SHP77 treated with DMSO at 0.1 percent for 48 hours (cell line): ENCODE measurements at regions not wholly inside any gene's neighbourhood (a gene's known extent, or its start where the extent isn't known, plus 50 kb on each side); places are given as distances from the start of the nearest gene placed in this dataset.

Source experiments
- DNase-seq: peaks from one replicate; lab custom pipeline; 2025; lab: John Stamatoyannopoulos, UW

DNA sequence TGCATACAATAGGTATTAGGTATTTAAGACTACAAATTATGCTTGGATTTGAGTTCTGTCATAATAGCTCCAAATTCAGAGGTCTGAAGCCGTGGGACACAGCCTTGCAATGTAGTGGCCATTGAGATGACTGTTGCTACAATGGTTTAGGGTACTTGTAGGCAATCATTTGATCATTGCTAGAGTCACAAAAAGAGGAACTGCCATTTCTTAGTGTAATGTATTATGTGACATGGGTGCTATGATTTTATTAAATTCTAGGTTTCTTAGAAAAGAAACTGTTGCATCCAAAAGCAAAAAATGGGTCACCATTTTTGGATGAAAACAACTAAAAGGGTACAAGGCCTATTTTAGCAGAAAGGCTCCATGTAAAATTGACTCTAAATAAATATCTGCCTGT is 129.9 kb upstream of the ZNF644 start:
- no peak for DNase-seq

DNA sequence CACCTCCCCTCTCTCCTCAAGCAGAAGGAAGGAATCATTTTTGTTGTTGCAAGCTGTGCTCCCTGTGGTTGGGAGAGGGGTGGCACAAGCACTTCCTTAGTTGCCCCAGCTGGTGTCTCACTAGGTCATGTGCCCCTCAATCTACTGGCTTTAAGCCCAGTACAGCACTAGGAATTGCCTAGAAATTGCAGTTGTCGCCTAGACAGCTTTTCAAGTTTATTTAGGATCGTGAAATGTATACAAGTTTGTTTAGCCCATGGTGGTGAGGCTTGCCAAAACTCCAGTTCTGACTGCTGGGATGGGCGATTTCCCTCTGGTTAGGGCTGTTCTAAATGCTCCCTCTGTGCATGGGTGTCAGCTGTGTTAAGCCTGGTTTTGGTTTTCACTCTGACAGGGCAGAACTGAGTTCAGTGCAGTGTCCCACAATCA is 126.8 kb upstream of the ZNF644 start:
- no peak for DNase-seq

DNA sequence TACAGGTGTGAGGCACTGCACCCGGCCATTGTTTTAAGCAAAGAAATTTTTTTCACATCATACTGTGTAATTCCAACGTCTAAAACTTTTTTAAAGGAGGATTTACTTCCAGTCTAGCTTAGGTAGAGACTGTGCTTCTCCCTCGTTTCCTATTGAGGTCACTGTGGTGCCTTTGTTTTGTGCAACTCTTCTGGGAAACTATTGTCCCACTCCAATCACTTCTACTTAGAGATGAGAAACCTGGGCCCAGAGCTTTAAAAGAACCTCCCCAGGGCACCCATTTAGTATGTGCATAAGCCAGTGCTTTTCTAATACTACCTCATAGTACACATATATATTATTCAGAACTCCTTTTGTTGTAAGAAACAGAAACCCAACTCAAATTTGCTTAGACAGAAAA is 120.0 kb upstream of the ZNF644 start:
- DNase-seq: no peak

DNA sequence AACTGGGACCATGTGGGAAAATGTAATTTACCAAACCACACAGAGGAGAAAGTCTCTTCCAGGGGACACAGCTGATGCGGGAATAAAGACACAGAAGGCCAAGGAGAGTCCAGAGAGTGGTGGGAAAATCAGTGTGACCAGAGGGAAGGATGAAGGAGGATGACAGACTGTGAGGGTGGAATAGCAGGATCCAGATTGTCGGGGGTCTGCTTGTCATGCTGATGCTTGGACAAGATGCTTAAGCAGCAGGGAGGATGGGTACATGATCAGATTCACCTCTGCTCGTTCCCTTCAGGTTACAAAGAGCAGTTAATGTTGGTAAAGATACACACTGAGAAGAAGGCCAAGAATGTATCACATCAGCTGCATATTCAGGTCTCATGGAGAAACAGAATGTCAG is 117.1 kb upstream of the ZNF644 start:
- no peak for DNase-seq

DNA sequence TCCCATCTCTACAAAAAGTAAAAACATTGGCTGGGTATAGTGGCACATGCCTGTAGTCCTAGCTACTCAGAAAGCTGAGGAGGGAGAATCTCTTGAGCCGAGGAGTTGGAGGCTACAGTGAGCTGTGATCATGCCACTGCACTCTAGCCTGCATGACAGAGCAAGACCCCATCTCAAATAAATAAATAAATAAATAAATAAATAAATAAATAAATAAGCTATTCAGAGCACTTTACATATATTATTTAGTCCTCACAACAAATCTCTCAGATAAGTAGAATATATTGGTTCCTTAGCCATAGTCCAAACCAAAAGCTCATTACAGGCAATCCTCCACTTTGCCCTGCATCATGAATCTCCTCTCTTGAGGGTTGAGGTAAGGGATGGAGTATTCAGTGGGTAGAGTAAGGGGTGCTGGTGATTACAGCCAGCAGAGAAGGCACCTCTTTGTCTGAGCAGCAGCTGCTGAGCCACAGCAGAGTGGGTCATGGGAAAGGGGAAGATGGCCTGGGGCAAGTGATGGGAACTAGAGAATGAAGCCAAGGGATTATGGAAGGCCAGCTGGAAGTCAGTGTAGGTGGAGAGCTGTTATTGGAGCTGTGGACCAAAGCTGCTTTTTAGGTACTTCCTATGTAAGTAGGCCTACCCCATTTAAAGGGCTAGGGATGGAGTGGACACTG is 115.5 kb upstream of the ZNF644 start:
- DNase-seq: no peak

DNA sequence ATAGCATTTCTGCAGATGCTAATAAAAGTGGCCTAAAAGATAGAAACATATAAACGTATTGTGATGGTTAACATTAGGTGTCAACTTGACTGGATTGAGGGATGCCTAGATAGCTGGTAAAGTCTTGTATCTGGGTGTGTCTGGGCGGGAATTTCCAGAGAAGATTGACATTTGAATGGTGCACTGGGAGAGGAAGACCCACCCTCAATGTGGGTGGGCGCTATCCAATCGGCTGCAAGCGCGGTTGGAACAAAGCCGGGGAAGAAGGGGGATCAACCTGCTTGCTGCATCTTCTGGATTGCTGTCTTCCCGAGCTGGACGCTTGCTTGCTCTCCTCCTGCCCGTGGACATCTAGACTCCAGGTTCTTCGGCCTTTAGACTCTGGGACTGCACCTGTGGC is 114.0 kb upstream of the ZNF644 start:
- no peak for DNase-seq

DNA sequence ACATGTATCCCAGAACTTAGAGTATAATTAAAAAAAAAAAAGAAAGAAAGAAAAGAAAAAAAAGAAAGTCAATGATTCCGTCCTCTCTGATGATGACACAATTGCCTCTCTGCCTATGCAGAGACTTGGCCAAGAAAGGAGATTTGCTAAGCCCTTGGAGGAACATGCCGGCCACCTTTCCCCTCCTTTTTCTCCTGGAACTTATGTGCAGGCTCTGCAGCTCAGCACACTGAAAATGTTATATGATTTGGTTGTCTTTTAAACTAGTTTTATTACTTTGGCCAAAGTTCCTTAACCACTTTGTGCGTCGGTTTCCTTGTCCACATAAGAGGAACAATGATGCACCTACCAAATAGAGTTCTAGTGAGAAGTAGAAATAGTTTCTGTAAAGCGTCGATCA is 111.4 kb upstream of the ZNF644 start:
- DNase-seq: no peak

DNA sequence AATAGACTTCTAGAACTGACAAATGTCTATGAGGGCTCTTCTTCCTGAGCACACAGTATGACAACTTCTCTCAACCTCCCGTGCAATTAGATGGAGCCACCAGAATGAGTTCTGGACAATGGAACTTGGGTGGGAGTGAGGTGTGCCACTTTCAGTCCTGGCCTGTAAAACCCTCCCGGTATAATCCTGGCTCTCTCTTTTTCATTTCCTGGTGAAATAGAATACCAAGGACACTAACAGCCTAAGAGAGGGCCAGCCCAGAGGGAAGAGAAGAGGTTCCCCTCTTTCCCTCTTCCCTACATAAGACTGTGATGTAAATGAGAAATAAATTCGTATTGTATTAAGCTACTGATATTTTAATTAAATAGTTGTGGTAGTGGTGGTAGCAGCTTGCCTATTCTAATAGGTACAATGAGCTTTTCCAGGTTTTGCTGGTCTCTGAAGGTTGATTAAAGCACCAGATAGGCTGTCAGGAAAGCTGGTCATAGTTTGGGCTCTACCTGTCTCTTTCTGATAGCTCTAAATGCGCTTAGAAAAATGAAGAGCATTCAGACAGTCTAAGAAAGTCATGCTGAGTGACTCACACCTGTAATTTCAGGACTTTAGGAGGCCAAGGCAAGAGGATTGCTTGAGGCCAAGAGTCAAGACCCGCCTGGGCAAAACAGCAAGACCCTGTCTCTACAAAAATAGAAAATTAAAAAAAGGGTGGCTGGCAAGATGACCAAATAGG is 108.6 kb upstream of the ZNF644 start:
- no peak for DNase-seq

DNA sequence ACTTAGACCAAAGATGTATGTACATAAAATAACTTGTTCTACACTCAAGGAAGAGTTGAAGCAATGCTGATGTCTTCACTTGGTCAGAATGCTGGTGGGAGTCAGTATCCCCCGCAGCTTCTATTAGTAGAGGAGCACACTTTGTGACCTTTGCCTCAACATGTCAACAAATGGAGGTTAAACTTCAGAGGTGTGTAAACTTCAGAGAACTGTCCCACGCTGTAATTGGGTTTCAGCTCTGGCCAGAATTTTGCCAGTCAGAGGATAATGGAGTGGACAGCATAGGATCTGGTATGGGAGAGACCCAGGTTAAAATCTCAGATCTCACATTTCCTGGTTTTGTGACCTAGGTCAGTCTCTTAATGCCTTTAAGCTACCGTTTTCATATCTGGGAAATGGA is 107.6 kb upstream of the ZNF644 start:
- DNase-seq: no peak

DNA sequence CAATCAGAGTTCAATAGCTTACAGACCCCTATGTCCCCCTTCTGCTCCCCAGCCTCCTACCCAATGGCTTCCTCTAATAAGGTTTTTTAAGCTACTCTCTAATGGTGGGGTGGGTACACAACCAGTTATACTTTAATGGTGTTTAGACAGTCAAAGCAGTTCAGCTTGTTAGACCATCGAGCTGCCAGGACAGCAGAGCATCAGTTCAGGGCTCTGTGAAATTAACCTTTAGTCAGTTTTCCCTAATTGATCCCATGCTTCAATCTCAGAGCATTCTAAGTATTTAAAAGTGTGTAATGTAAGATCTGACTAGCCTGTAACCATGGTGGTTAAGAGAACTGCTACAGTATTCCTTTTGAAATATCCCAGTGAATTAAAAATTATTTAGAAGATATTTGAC is 107.2 kb upstream of the ZNF644 start:
- DNase-seq: no peak

DNA sequence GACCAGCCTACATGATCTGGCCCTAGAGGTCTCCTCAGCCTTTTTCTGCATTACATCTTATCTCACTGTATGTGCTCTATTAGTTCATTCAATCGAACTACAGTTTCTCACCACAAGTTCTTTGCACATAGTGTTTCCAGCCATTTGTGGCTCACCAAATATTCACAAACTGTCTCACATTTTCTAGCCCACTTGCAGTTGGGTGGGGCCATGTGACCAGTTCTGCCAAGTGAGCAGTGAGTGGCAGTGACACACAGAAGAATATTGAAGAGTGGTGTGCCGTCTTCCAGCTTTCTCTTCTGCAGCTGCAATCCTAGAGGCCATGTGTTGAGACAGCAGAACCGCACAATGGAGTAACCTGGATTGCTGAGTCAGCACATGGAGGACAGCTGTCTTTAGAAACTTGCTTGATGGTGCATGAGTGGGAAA is 103.2 kb upstream of the ZNF644 start:
- no peak for DNase-seq

DNA sequence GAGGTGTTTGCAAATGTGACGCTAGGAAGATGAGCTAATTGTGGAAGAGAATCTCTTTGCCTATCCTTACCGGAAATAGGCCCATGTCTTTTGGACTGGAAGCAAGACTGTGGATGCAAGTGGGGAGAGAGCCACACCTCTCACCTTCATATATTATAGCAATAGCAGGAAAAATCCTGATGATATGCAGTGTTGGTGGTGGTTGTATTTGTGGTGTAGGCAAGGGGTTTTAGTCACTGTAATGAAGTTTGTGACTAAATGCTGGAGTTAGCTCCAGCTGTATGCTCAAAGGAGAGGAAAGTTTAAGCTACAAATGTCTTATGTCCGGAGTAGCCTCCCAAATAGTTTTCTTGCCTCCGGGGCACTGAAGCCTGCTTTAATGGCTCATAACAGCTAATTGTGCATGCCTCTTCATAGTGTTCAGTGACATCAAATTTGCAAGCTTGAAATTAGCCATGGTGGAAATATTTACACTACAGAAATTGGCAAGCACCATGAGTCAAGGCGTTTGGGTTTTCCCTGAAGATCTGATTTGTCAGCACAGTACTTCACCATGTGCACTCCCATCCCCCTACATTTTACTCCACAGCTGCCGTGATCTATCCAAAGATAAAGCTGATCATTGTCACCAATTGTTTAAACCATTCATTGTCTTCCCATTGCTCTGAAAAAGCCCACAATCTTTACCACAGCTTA is 102.6 kb upstream of the ZNF644 start:
- no peak for DNase-seq

DNA sequence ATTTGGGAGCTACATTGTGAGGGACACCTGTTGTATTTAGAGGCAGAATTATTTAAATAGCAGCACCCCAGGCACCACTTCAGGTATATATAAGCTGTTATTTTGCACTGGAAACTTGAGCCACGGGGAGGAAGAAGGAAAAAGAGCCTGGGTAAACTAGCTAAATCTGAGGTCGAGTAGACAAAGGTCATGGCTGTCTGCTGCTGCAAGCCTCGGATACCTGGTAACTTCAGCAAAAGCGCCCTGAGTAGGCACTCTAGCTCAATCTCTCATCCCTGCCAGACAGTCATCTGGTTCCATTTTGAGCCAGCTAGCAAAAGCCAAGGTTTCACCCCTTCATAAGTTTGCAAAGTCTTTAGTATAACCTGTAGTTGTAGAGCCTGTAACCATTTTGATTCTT is 101.9 kb upstream of the ZNF644 start:
- no peak for DNase-seq

DNA sequence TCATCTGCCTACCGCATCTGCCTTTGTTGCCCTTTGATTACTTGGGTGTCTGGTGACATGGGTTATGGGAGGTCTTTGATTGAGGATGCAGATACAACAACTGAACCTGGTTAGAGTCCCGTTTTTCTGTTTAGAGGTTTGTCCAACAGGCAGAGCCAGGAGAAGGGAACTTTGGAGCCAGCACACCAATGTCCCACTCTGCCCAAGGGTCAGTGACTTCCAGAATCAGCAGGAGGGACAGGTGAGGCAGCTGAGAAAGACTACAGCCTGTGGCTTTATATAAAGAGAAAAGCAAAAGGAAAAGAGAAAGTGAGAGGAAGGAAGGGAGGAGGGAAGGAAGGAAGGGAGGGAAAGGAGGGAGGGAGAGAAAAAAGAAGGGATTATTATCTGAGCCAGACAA is 101.5 kb upstream of the ZNF644 start:
- no peak for DNase-seq

DNA sequence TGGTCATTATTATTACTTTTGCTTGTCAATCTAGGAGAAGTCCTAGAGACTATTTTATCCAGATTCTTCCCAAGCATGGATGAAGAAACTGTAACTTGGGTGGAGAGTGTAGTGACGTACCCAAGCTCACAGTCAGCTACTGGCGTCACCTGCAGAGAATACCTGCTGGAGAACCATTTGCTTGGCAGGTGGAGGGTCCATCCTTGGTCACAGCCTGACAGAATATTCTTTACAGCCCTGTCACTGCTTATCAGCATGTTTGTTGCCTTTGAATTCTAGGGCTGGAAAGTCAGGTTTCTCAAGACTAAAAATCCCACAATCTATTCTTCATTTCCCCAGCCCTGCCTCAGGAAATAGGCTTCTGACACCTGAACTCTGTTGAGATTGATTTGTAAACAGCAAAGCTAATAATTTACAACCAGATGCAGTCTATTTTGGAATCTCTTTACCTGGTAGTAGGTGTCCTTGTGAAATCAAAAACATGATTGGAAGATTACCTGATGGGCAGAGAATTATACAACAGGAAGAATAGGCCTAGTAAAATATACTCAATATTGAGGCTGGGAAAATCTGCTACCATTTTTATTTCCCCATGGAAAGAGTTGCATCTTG is 100.4 kb upstream of the ZNF644 start:
- DNase-seq: no peak

DNA sequence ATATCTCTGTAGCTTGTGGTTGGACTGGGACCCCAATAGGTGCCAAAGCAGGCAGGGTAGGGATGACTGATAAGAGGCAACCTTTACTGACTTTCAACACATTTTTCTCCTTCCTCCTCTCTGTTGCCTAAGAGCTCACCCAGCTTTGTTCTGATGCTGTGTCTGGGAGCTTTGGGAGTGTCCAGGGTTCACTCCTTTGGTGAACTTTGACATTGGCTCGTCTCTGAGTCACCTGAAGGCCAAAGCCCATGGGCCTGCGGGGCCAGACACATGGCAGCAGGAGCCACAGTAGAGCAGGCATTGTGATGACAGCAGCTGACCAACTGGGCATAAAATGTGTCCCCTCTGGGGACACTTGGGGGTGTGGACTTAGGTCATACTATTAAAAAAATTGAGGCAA is 99.5 kb upstream of the ZNF644 start:
- DNase-seq: no peak

DNA sequence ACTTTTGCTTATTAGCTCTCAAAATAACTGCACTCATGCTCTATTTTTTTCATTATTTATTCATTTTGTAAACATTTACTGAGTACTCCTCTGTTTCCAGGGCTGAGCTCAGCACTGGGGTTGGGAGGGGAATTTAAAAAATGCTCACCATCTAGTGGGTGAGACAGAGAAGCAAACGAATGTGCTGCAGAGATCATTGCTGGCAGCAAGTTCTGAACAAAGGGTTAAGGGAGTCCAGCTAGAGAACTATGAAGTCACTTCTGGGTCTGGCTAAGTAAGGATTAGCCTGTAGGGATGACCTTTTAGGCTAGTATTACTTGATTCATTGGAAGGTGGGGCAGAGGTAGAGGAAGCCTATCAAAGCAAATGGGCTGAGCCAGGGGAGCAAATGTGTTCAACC is 99.1 kb upstream of the ZNF644 start:
- DNase-seq: no peak

DNA sequence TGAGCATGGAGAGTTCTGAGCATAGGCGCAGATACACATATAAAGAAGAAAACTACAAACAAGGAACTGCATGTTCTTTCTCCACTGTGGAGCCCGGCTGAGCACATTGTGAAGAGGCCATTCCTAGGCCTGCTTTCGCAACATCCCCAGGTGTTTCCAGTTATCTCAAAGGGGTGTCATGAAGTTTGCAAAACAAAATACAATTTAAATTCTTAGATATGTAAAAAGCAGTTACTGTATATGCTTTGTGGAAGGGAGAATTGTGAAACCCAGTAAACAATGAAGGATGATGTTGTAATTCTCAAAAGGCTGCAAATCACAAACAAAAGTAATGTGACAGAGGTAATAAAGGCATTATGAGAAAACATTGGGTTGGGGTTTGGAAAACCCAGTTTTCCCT is 98.6 kb upstream of the ZNF644 start:
- DNase-seq: no peak

DNA sequence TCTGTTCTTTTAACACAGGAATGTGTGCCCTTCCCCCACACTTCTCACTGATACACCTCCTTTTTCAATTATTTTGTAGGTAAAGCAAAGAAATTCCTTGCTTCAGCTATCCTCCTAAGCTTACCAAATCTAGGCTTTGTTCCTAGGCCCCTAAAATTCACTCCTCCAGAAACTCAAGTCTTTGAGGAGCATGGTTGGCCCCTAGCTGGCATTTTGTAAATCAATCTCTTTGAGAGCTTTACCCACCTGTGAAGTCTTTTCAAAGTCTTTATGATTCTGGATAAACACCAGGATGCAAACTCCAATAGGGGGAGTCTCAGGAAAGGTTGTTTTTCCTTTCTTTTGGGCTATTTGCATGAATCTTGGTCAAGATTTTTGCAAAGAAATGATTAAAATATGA is 82.9 kb upstream of the ZNF644 start:
- DNase-seq: no peak

DNA sequence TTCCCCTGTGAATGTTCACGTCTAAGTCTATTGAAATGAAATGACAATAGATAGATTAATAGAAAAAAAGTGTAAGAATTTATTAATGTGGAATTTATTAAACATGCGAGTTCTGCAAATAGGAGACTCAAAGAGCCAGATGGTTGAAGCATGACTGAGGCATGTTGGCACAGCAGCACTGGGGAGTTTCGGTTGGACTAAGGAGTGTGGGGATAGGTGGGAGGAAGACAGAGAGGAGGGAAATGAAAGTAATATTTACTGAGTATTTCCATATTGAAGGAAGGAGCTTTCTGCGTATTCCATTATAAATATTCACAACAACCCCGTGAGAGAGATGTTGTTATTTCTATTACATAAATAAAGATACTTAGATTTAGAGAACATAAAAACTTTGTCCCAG is 79.5 kb upstream of the ZNF644 start:
- DNase-seq: no peak

DNA sequence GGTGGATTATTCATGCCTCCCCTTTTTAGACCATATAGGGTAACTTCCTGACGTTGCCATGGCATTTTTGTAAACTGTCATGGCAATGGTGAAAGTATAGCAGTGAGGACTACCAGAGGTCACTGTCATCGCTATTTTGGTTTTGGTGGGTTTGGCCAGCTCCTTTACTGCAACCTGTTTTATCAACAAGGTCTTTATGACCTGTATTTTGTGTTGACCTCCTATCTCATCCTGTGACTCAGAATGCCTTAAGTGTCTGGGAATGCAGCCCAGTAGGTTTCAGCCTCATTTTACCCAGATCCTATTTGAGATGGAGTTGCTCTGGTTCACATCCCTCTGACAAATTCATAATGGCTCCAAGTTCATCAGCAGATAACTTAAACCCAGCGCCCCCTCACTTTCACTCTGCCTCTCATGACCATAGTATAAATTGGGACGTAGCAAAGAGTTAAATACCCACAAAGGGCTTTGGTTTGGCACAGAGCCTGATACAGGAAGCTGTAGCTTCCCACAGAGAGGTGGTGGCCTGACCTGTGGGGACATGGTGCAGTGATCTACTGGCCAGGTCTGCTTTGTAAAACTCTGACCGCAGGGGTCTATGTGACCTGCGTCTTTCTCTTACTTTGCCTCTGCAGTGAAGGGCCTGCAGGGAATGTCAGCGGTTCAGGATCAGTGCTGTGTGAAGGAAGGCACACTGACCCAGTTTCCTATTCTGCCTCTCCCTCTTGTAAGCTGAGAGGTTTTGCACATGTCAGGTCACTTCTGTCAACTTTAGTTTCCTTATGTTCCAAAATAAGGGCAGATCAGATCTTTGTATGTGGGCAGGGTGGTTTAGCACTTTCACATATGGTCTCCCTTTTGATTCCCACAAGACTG is 78.1 kb upstream of the ZNF644 start:
- no peak for DNase-seq
